K562 (cell line): ENCODE measurements at regions not wholly inside any gene's neighbourhood (a gene's known extent, or its start where the extent isn't known, plus 50 kb on each side); places are given as distances from the start of the nearest gene placed in this dataset.

Experiments
- ATAC-seq: fragments of 200-7000 bp; cut with Tn5 transposase; 3 replicates; pipeline ENCODE4 v1.9.1; 2020; ENCODE audit warnings: moderate library complexity
- BruUV-seq: library from RNA; stranded (reverse); fragments of 400-500 nt; replicated peaks from 2 replicates; lab custom pipeline; 2021; lab: Mats Ljungman, UMichigan
- CTCF ChIA-PET: fragments of 300-600 bp; formaldehyde crosslinking; extraction: SDS; loops from one replicate; lab custom pipeline; 2021; ENCODE audit warnings: low intra/inter-chr PET ratio; lab: Yijun Ruan, JAX
- POLR2A ChIA-PET: fragments of 300-600, 350-650 bp; sonication (Branson Sonifier 250); formaldehyde crosslinking; extraction: SDS; loops from one replicate; lab custom pipeline; 2021; ENCODE audit warnings: antibody characterized with exemption, inconsistent platforms; lab: Yijun Ruan, JAX
- DNase-seq, 4 experiments: peaks; one replicate each; pipeline versions ENCODE4 v3.0.0 to v3.0.0-alpha.2; 2011 to 2018; ENCODE audit warnings: low spot score in 3 of 4, mixed read lengths in 3 of 4; ENCODE audit errors: extremely low read depth in 1 of 4
- FAIRE-seq: peaks from 2 replicates; lab custom pipeline; 2011; peaks lifted over from hg19 to GRCh38; lab: Jason Lieb, UNC
- H2AFZ ChIP-seq: 2 replicates; pipeline ENCODE4 v1.6.0; 2011; ENCODE audit warnings: low read depth, low read length, control low read depth, inconsistent platforms
- H3K27ac ChIP-seq: fragments of 200-600 bp; 3 replicates; pipeline ENCODE4 v1.8.0; 2011; ENCODE audit warnings: low read depth, mild to moderate bottlenecking, control low read depth, inconsistent platforms, low read length, moderate library complexity, mixed read lengths; ENCODE audit errors: extremely low read depth
- H3K27me3 ChIP-seq, 2 experiments: fragments of 300-600 bp in 1 of 2; 2 replicates in 1 of 2; 3 replicates in 1 of 2; pipeline versions ENCODE4 v1.6.0 to v1.8.0; 2011; ENCODE audit warnings: inconsistent platforms in 2 of 2, low read length in 2 of 2, mild to moderate bottlenecking in 1 of 2, mixed read lengths in 1 of 2, moderate library complexity in 1 of 2; ENCODE audit not compliant: control insufficient read depth in 2 of 2, insufficient read depth in 2 of 2
- H3K36me3 ChIP-seq: fragments of 300-600 bp; 3 replicates; pipeline ENCODE4 v1.8.0; 2011; ENCODE audit warnings: mild to moderate bottlenecking, low read length, inconsistent platforms; ENCODE audit not compliant: control insufficient read depth, insufficient read depth
- H3K4me1 ChIP-seq, 2 experiments: fragments of 200-600 bp in 1 of 2; replicated peaks in 1 of 2; 2 replicates in 1 of 2; 3 replicates in 1 of 2; pipeline versions ENCODE4 v1.5.1 to v1.8.0; 2011; ENCODE audit warnings: inconsistent platforms in 2 of 2, low read length in 2 of 2, mild to moderate bottlenecking in 1 of 2, mixed read lengths in 1 of 2, moderate library complexity in 1 of 2; ENCODE audit not compliant: control insufficient read depth in 2 of 2, insufficient read depth in 2 of 2
- H3K4me2 ChIP-seq: 2 replicates; pipeline ENCODE4 v1.6.1; 2011; ENCODE audit warnings: low read length, control low read depth, inconsistent platforms, mixed read lengths; ENCODE audit not compliant: insufficient read depth
- H3K4me3 ChIP-seq: fragments of 200-600 bp; sonication (generic), shearing (Covaris generic); 2 replicates; pipeline ENCODE4 v1.5.1; 2016; ENCODE audit warnings: control low read depth, inconsistent platforms
- H3K79me2 ChIP-seq: fragments of 200-600 bp; 3 replicates; pipeline ENCODE4 v1.8.0; 2011; ENCODE audit warnings: low read length, inconsistent platforms; ENCODE audit not compliant: control insufficient read depth, insufficient read depth
- H3K9ac ChIP-seq, 2 experiments: 2 replicates each; pipeline versions ENCODE4 v1.6.0 to v1.6.1; 2011; ENCODE audit warnings: low read depth in 2 of 2, low read length in 2 of 2, control low read depth in 1 of 2, inconsistent platforms in 1 of 2, mild to moderate bottlenecking in 1 of 2, mixed read lengths in 1 of 2; ENCODE audit not compliant: insufficient read depth in 1 of 2
- H3K9me1 ChIP-seq: one replicate; pipeline ENCODE4 v1.6.0; 2011; ENCODE audit warnings: inconsistent platforms, mild to moderate bottlenecking, low read length, moderate library complexity; ENCODE audit not compliant: control insufficient read depth, insufficient read depth
- H3K9me3 ChIP-seq: replicated peaks from 2 replicates; pipeline ENCODE4 v1.5.1; 2011; ENCODE audit warnings: low read depth, low read length, inconsistent platforms; ENCODE audit not compliant: control insufficient read depth, insufficient read depth
- H4K20me1 ChIP-seq: replicated peaks from 2 replicates; pipeline ENCODE4 v1.6.1; 2011; ENCODE audit warnings: low read length, inconsistent platforms, mixed read lengths; ENCODE audit not compliant: control insufficient read depth, insufficient read depth
- ARID2 ChIP-seq: fragments of 450-650 bp; IDR thresholded peaks from 2 replicates; pipeline ENCODE4 v1.6.1; 2017; ENCODE audit warnings: antibody characterized with exemption, mild to moderate bottlenecking
- ARNT ChIP-seq, 2 experiments: fragments of 450-650 bp; IDR thresholded peaks; 2 replicates each; pipeline ENCODE4 v1.6.1; 2016; ENCODE audit warnings: mild to moderate bottlenecking in 1 of 2
- CREBBP ChIP-seq: IDR thresholded peaks from one replicate; pipeline ENCODE4 v1.6.1; 2012; ENCODE audit warnings: low read depth, mild to moderate bottlenecking, control low read depth, inconsistent platforms, low read length
- GTF2F1 ChIP-seq: IDR thresholded peaks from 2 replicates; pipeline ENCODE4 v1.6.1; 2011; ENCODE audit warnings: low read depth, low read length, improper control_type of control experiment
- KDM5B ChIP-seq: fragments of 200-600 bp; sonication (generic); IDR thresholded peaks from 2 replicates; pipeline ENCODE4 v1.6.1; 2012; ENCODE audit warnings: low read depth, mild to moderate bottlenecking, moderate library complexity, low read length, control low read depth, inconsistent platforms; ENCODE audit not compliant: insufficient replicate concordance
- L3MBTL2 ChIP-seq: fragments of 450-650 bp; IDR thresholded peaks from 2 replicates; pipeline ENCODE4 v1.6.1; 2016; ENCODE audit warnings: mild to moderate bottlenecking, moderate library complexity
- NFRKB ChIP-seq: fragments of 450-650 bp; IDR thresholded peaks from 2 replicates; pipeline ENCODE4 v1.6.1; 2016; ENCODE audit warnings: low read depth
- SMAD4 ChIP-seq: fragments of 250-450 bp; sonication (Bioruptor Pico); conservative IDR thresholded peaks from 2 replicates; pipeline ENCODE4 v1.8.0; 2021; ENCODE audit warnings: inconsistent platforms, mild to moderate bottlenecking, moderate library complexity
- ZNF175 ChIP-seq: fragments of 200-800 bp; sonication (Bioruptor generic); IDR thresholded peaks from 2 replicates; pipeline ENCODE4 v1.6.1; 2016; ENCODE audit warnings: low read depth, mild to moderate bottlenecking, missing genetic modification characterization, missing compliant biosample characterization
- ZNF212 ChIP-seq: fragments of 450-650 bp; formaldehyde crosslinking; IDR thresholded peaks from 2 replicates; pipeline ENCODE4 v1.4.0; 2020; ENCODE audit warnings: mild to moderate bottlenecking
- ZNF740 ChIP-seq, 3 experiments: fragments of 200-800 bp in 1 of 3; sonication (Bioruptor generic) in 1 of 3; sonication (generic) in 1 of 3; formaldehyde crosslinking in 1 of 3; IDR thresholded peaks; 2 replicates each; pipeline versions ENCODE4 v1.6.1 to v1.8.0; 2016 to 2022; ENCODE audit warnings: mild to moderate bottlenecking in 2 of 3, missing compliant biosample characterization in 2 of 3, missing genetic modification characterization in 2 of 3, missing genetic modification reagents in 1 of 3
- WGBS: fragments of 100-300 bp; shearing (Covaris generic); methylation state at CpG from one replicate; pipeline ENCODE4 v1.1.6; 2016; ENCODE audit warnings: low coverage, mixed read lengths; ENCODE audit not compliant: insufficient coverage; ENCODE audit errors: missing lambda C conversion rate; 5-methylcytosine and 5-hydroxymethylcytosine counted together
- in situ Hi-C: fragments of 300-500 bp; cut with MboI; formaldehyde crosslinking; loops from 4 replicates; pipeline ENCODE4 v1.15.0; 2018; ENCODE audit warnings: inconsistent platforms, mixed read lengths
- intact Hi-C: fragments of 100-400 bp; cut with micrococcal nuclease; formaldehyde crosslinking; loops from 2 replicates; pipeline ENCODE4 v1.14.2; 2022

GRCh38 chr1:201624741-201625225 lies 85.9 kb downstream of the NAV1 start:
- intact Hi-C loops (loop anchor here (1.0 kb wide), 1 partner anchor 46 kb away; no protein-coding TSS in a partner anchor), in situ Hi-C loops (no loop called here)
- Histone ChIP-seq H3K4me1 (peaks cover 3 to 27% of the 10 kb centered on the region in 2 experiments), H3K9me1 (no peaks in the 10 kb centered on the region), H3K36me3 (no peaks in the 10 kb centered on the region), H3K4me3 (no peak overlapping the region), H2AFZ (peak overlapping the region; percentile 58), H3K27me3 (no peaks in the 10 kb centered on the region), H4K20me1 (no peaks in the 10 kb centered on the region), H3K9ac (no peak overlapping the region), H3K27ac (no peak overlapping the region), H3K79me2 (no peaks in the 10 kb centered on the region), H3K9me3 (no peaks in the 10 kb centered on the region), H3K4me2 (no peak overlapping the region)
- BruUV-seq = no TSS peak
- DNase-seq (no peak), ATAC-seq (no peak), FAIRE-seq (no peak)
- ChIA-PET POLR2A (interaction anchor here (1.0 to 1.7 kb wide), 7 partner anchors 8 to 204 kb away, joined by 3 to 5 read pairs (median 4); partner anchors contain the start of gene IPO9), CTCF (interaction anchor here (0.6 kb wide), 1 partner anchor 31 kb away, joined by 3 read pairs; no protein-coding TSS in a partner anchor)
- WGBS = 25% methylated on average over 4 of the region's 4 CpGs
- TF ChIP-seq ZNF175 (0 out of 2 replicates have a peak, but pooled peaks have one; percentile 8), CREBBP (no peak), KDM5B (no peak), ZNF740 (CRISPR knock-in tag; IDR thresholded peaks at IDR 0.05) (no peak), ZNF740 (tag; IDR thresholded peaks at IDR 0.05) (no peak), SMAD4 (CRISPR knock-in tag) (peak; percentile 65; the same call in 1 of the 2 replicates), ZNF212 (CRISPR knock-in tag) (no peak), L3MBTL2 (peak; percentile 86), NFRKB (no peak), ARID2 (no peak), GTF2F1 (no peak), ARNT (IDR thresholded peaks at IDR 0.05) (no peak)
